Glutamatergic neuron (in vitro differentiated cells): ENCODE measurements at regions not wholly inside any gene's neighbourhood (a gene's known extent, or its start where the extent isn't known, plus 50 kb on each side); places are given as distances from the start of the nearest gene placed in this dataset.

Experiments used
- DNase-seq: peaks from one replicate; pipeline ENCODE4 v3.0.0; 2022
- H3K27ac Mint-ChIP-seq: one replicate; pipeline ENCODE4 v1.8.0; 2020; ENCODE audit warnings: mild to moderate bottlenecking, mixed read lengths, inconsistent platforms; ENCODE audit not compliant: unreplicated experiment
- H3K27me3 Mint-ChIP-seq: one replicate; pipeline ENCODE4 v1.8.0; 2020; ENCODE audit warnings: mild to moderate bottlenecking, moderate library complexity, mixed read lengths, inconsistent platforms; ENCODE audit not compliant: unreplicated experiment
- H3K36me3 Mint-ChIP-seq: one replicate; pipeline ENCODE4 v1.8.0; 2020; ENCODE audit warnings: mild to moderate bottlenecking, mixed read lengths, inconsistent platforms; ENCODE audit not compliant: unreplicated experiment
- H3K4me1 Mint-ChIP-seq: one replicate; pipeline ENCODE4 v1.8.0; 2020; ENCODE audit warnings: mild to moderate bottlenecking, low read depth, mixed read lengths, inconsistent platforms; ENCODE audit not compliant: unreplicated experiment
- H3K4me3 Mint-ChIP-seq: one replicate; pipeline ENCODE4 v1.8.0; 2020; ENCODE audit warnings: mild to moderate bottlenecking, mixed read lengths, inconsistent platforms; ENCODE audit not compliant: unreplicated experiment
- H3K9me3 Mint-ChIP-seq: one replicate; pipeline ENCODE4 v1.8.0; 2020; ENCODE audit warnings: mild to moderate bottlenecking, moderate library complexity, mixed read lengths, inconsistent platforms; ENCODE audit not compliant: unreplicated experiment
- CTCF ChIP-seq: fragments of 200-600 bp; sonication (generic); IDR thresholded peaks from one replicate; pipeline ENCODE4 v1.5.0; 2021; ENCODE audit not compliant: partially characterized antibody, unreplicated experiment

- peaks cover 4% of the 10 kb centered on the region for H3K4me1 Mint-ChIP-seq
- peaks cover 1% of the 10 kb centered on the region for H3K27me3 Mint-ChIP-seq
- H3K9me3 Mint-ChIP-seq: no peaks in the 10 kb centered on the region
- DNase-seq: no peak
- H3K27ac Mint-ChIP-seq: no peak overlapping the region
- H3K36me3 Mint-ChIP-seq: no peaks in the 10 kb centered on the region
- no peak overlapping the region for H3K4me3 Mint-ChIP-seq
- no peak for TF ChIP-seq CTCF
Observed at GRCh38 chr11:41943656-41944055, 484.2 kb upstream of the LRRC4C start.

GRCh38 chr11:41947392-41947791, 487.9 kb upstream of the LRRC4C start:
- no peak for DNase-seq
- Mint-ChIP-seq H3K27me3 (peaks cover 2% of the 10 kb centered on the region), H3K4me3 (no peak overlapping the region), H3K36me3 (no peaks in the 10 kb centered on the region), H3K4me1 (peaks cover 15% of the 10 kb centered on the region), H3K27ac (no peak overlapping the region), H3K9me3 (no peaks in the 10 kb centered on the region)
- no peak for TF ChIP-seq CTCF

GRCh38 chr11:41950470-41951143, 491.2 kb upstream of the LRRC4C start:
- peak overlapping the region; percentile 54 for H3K27ac Mint-ChIP-seq
- no peaks in the 10 kb centered on the region for H3K36me3 Mint-ChIP-seq
- peak; percentile 47 for DNase-seq
- H3K4me3 Mint-ChIP-seq: no peak overlapping the region
- TF ChIP-seq CTCF: no peak
- H3K27me3 Mint-ChIP-seq: peaks cover 5% of the 10 kb centered on the region
- no peaks in the 10 kb centered on the region for H3K9me3 Mint-ChIP-seq
- H3K4me1 Mint-ChIP-seq: peaks cover 21% of the 10 kb centered on the region

GRCh38 chr11:41954034-41954433, 494.6 kb upstream of the LRRC4C start:
- no peak for TF ChIP-seq CTCF
- Mint-ChIP-seq H3K9me3 (no peaks in the 10 kb centered on the region), H3K27ac (no peak overlapping the region), H3K4me1 (peaks cover 22% of the 10 kb centered on the region), H3K36me3 (peaks cover 9% of the 10 kb centered on the region), H3K4me3 (no peak overlapping the region), H3K27me3 (peaks cover 5% of the 10 kb centered on the region)
- DNase-seq: no peak

GRCh38 chr11:41955066-41955465, 495.6 kb upstream of the LRRC4C start:
- no peak for TF ChIP-seq CTCF
- Mint-ChIP-seq H3K9me3 (no peaks in the 10 kb centered on the region), H3K27ac (no peak overlapping the region), H3K27me3 (peaks cover 9% of the 10 kb centered on the region), H3K4me3 (no peak overlapping the region), H3K36me3 (peaks cover 9% of the 10 kb centered on the region), H3K4me1 (peaks cover 20% of the 10 kb centered on the region)
- no peak for DNase-seq
